ENCODE measurements at regions not wholly inside any gene's neighbourhood (a gene's known extent, or its start where the extent isn't known, plus 50 kb on each side); places are given as distances from the start of the nearest gene placed in this dataset.

DNA sequence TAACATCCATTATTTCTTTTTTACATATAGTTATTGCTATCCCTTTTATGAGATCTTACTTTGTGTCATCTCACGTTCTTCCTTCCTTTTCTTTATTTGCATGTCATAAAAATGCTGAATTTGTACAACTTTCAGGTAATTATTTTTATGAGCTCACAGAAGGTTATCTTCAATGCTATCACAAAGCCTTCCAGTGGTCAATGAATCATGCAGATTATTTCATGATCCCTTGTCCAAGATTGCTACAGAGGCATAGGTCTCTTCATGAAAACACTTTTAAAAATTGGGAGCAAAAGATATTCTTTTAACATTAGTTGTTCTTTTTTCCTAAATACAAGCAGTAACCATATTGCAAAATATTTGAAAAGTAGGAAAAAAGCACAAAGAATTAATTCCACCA lies 880.1 kb upstream of the NR2F2 start:
- no peak for DNase-seq (ENCODE audit: low spot score)
- TF ChIP-seq, protein P1, sequence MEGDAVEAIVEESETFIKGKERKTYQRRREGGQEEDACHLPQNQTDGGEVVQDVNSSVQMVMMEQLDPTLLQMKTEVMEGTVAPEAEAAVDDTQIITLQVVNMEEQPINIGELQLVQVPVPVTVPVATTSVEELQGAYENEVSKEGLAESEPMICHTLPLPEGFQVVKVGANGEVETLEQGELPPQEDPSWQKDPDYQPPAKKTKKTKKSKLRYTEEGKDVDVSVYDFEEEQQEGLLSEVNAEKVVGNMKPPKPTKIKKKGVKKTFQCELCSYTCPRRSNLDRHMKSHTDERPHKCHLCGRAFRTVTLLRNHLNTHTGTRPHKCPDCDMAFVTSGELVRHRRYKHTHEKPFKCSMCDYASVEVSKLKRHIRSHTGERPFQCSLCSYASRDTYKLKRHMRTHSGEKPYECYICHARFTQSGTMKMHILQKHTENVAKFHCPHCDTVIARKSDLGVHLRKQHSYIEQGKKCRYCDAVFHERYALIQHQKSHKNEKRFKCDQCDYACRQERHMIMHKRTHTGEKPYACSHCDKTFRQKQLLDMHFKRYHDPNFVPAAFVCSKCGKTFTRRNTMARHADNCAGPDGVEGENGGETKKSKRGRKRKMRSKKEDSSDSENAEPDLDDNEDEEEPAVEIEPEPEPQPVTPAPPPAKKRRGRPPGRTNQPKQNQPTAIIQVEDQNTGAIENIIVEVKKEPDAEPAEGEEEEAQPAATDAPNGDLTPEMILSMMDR (IDR thresholded peaks at IDR 0.05; ENCODE audit: extremely low read depth, insufficient read depth, missing control alignments), result no peak
- in situ Hi-C loops (cut with MboI; ENCODE audit: low pct_unique_long_range_greater_than_20kb, low sequenced_read_pairs, unreplicated experiment), result no loop called here

GRCh38 chr15:95451938-95452337 lies 878.6 kb upstream of the NR2F2 start:
- TF ChIP-seq, protein P1 (IDR thresholded peaks at IDR 0.05; ENCODE audit: extremely low read depth, insufficient read depth, missing control alignments), result no peak
- no peak for DNase-seq (ENCODE audit: low spot score)
- in situ Hi-C loops (cut with MboI; ENCODE audit: low pct_unique_long_range_greater_than_20kb, low sequenced_read_pairs, unreplicated experiment), result no loop called here

DNA sequence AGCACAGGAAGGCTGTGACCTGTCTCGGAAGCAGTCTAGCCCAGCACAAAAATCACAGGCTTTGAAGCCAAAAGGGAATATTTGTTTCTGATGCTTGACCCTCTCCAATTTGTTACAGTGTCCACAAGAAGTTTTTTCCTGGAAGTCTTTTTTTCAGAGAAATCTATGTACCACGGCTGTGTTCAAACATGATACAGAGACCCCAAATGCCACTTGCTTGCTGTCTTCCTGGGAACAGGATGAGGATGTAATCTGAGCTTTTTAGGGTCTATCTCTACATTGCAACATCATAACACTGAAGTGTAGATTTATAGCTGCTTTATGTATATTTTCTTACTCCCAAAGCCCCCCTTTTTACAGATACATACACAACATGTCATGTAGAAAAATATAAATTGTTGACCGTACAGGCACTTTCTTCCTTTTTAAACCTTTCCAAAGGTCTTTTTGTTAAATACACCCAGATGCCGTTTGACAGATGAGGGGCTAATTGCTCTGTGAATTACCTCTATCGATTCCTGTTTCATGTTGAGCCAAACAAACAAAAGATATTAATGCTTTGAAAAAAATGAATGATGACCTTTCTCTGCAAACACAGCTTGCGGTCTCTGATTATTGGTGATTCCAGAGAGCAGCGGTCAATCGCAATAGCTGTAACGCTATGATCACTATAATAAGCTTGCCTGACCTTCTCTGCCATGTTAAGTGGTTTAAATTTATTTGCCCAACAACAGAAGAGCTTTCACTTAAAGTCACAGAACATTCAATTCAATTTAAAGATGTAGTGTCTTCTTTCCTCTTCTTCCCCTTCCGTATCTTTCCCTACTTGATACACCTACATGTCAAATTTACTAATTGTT lies 875.9 kb upstream of the NR2F2 start:
- DNase-seq (ENCODE audit: low spot score), result no peak
- in situ Hi-C loops (cut with MboI; ENCODE audit: low pct_unique_long_range_greater_than_20kb, low sequenced_read_pairs, unreplicated experiment), result no loop called here
- TF ChIP-seq, protein P1 (IDR thresholded peaks at IDR 0.05; ENCODE audit: extremely low read depth, insufficient read depth, missing control alignments), result no peak

DNA sequence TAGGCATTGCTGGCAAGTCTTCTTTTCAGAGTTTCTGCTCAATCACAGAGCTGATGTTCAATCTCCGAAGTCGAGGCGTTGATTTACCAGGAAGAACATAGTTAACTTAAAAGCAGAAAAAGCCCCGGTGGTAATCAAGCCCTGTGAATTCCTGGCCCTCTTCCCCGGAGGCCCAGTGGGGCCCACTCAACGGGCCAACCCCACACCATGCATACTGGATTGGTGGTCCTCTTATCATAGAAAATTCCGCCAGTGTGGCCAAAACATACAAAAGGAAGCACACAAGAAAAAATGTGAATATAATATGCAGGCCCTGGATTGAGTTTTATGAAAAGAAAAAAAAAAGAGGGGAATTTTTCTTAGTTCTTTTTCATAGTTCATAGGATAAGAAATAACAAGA lies 873.0 kb upstream of the NR2F2 start:
- DNase-seq (ENCODE audit: low spot score), result no peak
- TF ChIP-seq, protein P1 (IDR thresholded peaks at IDR 0.05; ENCODE audit: extremely low read depth, insufficient read depth, missing control alignments), result no peak
- in situ Hi-C loops (cut with MboI; ENCODE audit: low pct_unique_long_range_greater_than_20kb, low sequenced_read_pairs, unreplicated experiment), result no loop called here

GRCh38 chr15:95458721-95459120 lies 871.8 kb upstream of the NR2F2 start:
- DNase-seq (ENCODE audit: low spot score), result no peak
- TF ChIP-seq, protein P1 (IDR thresholded peaks at IDR 0.05; ENCODE audit: extremely low read depth, insufficient read depth, missing control alignments), result no peak
- in situ Hi-C loops (cut with MboI; ENCODE audit: low pct_unique_long_range_greater_than_20kb, low sequenced_read_pairs, unreplicated experiment), result no loop called here

DNA sequence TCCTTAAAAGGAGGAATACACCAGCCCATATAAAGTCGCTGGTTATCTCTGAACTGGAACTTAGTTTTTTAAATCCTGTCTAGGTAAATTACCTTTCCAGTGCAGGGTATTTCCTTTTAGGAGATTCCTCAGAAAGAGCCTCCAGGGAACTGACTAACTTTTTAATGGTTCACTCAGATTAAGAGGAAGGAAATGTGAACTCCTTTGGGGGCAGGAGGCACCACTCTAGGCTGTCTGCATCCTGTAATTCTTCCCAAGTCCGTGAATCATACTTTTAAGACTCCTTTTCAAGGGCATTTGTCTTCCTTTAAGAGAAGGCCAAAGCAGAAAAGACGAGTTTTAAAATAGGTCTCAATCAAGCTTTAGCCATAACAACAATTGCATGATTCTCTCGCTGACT lies 871.2 kb upstream of the NR2F2 start:
- TF ChIP-seq, protein P1 (IDR thresholded peaks at IDR 0.05; ENCODE audit: extremely low read depth, insufficient read depth, missing control alignments), result no peak
- no peak for DNase-seq (ENCODE audit: low spot score)
- in situ Hi-C loops (cut with MboI; ENCODE audit: low pct_unique_long_range_greater_than_20kb, low sequenced_read_pairs, unreplicated experiment), result no loop called here
